Neural cell (in vitro differentiated cells): ENCODE measurements at regions not wholly inside any gene's neighbourhood (a gene's known extent, or its start where the extent isn't known, plus 50 kb on each side); places are given as distances from the start of the nearest gene placed in this dataset.
"Not testable (repeated sequence)": the region's sequence is repeated elsewhere in the genome, so short reads cannot be mapped to it uniquely, and the experiment has no call there.

Experiments used
- CTCF ChIP-seq: fragments of 450-650 bp; IDR thresholded peaks from 2 replicates; pipeline ENCODE4 v1.5.1; 2014; ENCODE audit warnings: antibody characterized with exemption, mild to moderate bottlenecking, moderate library complexity; ENCODE audit not compliant: poor library complexity, severe bottlenecking
- EP300 ChIP-seq: fragments of 450-650 bp; conservative IDR thresholded peaks from 2 replicates; pipeline ENCODE4 v1.6.1; 2014; ENCODE audit warnings: antibody characterized with exemption, mild to moderate bottlenecking, moderate library complexity; ENCODE audit not compliant: poor library complexity, severe bottlenecking
- EZH2 ChIP-seq: fragments of 200-600, 300-800 bp; shearing (Covaris generic), sonication (generic); IDR thresholded peaks from 2 replicates; pipeline ENCODE4 v1.6.1; 2014; ENCODE audit warnings: antibody characterized with exemption, low read length, borderline replicate concordance, mild to moderate bottlenecking; ENCODE audit not compliant: insufficient read depth, poor library complexity, severe bottlenecking
- POLR2AphosphoS5 ChIP-seq: IDR thresholded peaks from 2 replicates; pipeline ENCODE4 v1.6.1; 2012
- REST ChIP-seq: IDR thresholded peaks from 2 replicates; pipeline ENCODE4 v1.6.1; 2012; ENCODE audit warnings: borderline replicate concordance

GRCh38 chr21:20292854-20293253 lies 705.4 kb upstream of the NCAM2 start:
- TF ChIP-seq CTCF, REST, EZH2, EP300, POLR2AphosphoS5: not testable (repeated sequence)
